ENCODE measurements at regions not wholly inside any gene's neighbourhood (a gene's known extent, or its start where the extent isn't known, plus 50 kb on each side); places are given as distances from the start of the nearest gene placed in this dataset.

GRCh38 chr13:78977311-78977710 is 318.4 kb upstream of the OBI1 start:
- no peak for DNase-seq (ENCODE audit: low read depth)
- TF ChIP-seq CTCF (IDR thresholded peaks at IDR 0.05; ENCODE audit: low read depth, low read length, missing control alignments), result no peak
- H3K4me3 ChIP-seq (ENCODE audit: low read depth, low read length), result no peak overlapping the region

- TF ChIP-seq CTCF (IDR thresholded peaks at IDR 0.05; ENCODE audit: low read depth, low read length, missing control alignments), result no peak
- no peak overlapping the region for H3K4me3 ChIP-seq (ENCODE audit: low read depth, low read length)
- DNase-seq (ENCODE audit: low read depth), result no peak
Measured at GRCh38 chr13:78976696-78977095, 317.7 kb upstream of the OBI1 start.

GRCh38 chr13:78972561-78972960 is 313.6 kb upstream of the OBI1 start:
- no peak overlapping the region for H3K4me3 ChIP-seq (ENCODE audit: low read depth, low read length)
- no peak for DNase-seq (ENCODE audit: low read depth)
- TF ChIP-seq CTCF (IDR thresholded peaks at IDR 0.05; ENCODE audit: low read depth, low read length, missing control alignments), result no peak

GRCh38 chr13:78971355-78972025 is 312.5 kb upstream of the OBI1 start:
- no peak for TF ChIP-seq CTCF (IDR thresholded peaks at IDR 0.05; ENCODE audit: low read depth, low read length, missing control alignments)
- no peak overlapping the region for H3K4me3 ChIP-seq (ENCODE audit: low read depth, low read length)
- DNase-seq (ENCODE audit: low read depth), result no peak

- TF ChIP-seq CTCF (IDR thresholded peaks at IDR 0.05; ENCODE audit: low read depth, low read length, missing control alignments), result no peak
- DNase-seq (ENCODE audit: low read depth), result no peak
- no peak overlapping the region for H3K4me3 ChIP-seq (ENCODE audit: low read depth, low read length)
Measured at GRCh38 chr13:78960881-78961280, 301.9 kb upstream of the OBI1 start.

- H3K4me3 ChIP-seq (ENCODE audit: low read depth, low read length), result no peak overlapping the region
- TF ChIP-seq CTCF (IDR thresholded peaks at IDR 0.05; ENCODE audit: low read depth, low read length, missing control alignments), result no peak
- DNase-seq (ENCODE audit: low read depth), result no peak
Measured at GRCh38 chr13:78958006-78958405, 299.1 kb upstream of the OBI1 start.

GRCh38 chr13:78940455-78941130 is 281.6 kb upstream of the OBI1 start:
- TF ChIP-seq CTCF (IDR thresholded peaks at IDR 0.05; ENCODE audit: low read depth, low read length, missing control alignments), result no peak
- no peak overlapping the region for H3K4me3 ChIP-seq (ENCODE audit: low read depth, low read length)
- no peak for DNase-seq (ENCODE audit: low read depth)
